ENCODE measurements at regions not wholly inside any gene's neighbourhood (a gene's known extent, or its start where the extent isn't known, plus 50 kb on each side); places are given as distances from the start of the nearest gene placed in this dataset.

- DNase-seq (no peak), ATAC-seq (ENCODE audit: insufficient read depth, low read depth) (no peak)
- Histone ChIP-seq H3K36me3 (ENCODE audit: insufficient read depth, low read length) (no peaks in the 10 kb centered on the region), H3K9ac (ENCODE audit: low read depth, low read length) (no peak overlapping the region), H3K27me3 (ENCODE audit: insufficient read depth, low read length, poor library complexity) (no peaks in the 10 kb centered on the region), H3K9me3 (ENCODE audit: insufficient read depth, low read length, severe bottlenecking) (no peaks in the 10 kb centered on the region), H3K4me3 (ENCODE audit: low read depth in 1 of 2, low read length in 2 of 2) (no peak overlapping the region), H4K20me1 (ENCODE audit: insufficient read depth, low read length) (no peaks in the 10 kb centered on the region), H3K4me1 (ENCODE audit: insufficient read depth, low read length) (no peaks in the 10 kb centered on the region), H2AFZ (ENCODE audit: low read depth, low read length) (no peak overlapping the region), H3K79me2 (ENCODE audit: insufficient read depth, low read length) (no peaks in the 10 kb centered on the region), H3K4me2 (ENCODE audit: insufficient read depth, low read length) (no peak overlapping the region), H3K27ac (ENCODE audit: low read length) (no peak overlapping the region)
- TF ChIP-seq, protein P1, sequence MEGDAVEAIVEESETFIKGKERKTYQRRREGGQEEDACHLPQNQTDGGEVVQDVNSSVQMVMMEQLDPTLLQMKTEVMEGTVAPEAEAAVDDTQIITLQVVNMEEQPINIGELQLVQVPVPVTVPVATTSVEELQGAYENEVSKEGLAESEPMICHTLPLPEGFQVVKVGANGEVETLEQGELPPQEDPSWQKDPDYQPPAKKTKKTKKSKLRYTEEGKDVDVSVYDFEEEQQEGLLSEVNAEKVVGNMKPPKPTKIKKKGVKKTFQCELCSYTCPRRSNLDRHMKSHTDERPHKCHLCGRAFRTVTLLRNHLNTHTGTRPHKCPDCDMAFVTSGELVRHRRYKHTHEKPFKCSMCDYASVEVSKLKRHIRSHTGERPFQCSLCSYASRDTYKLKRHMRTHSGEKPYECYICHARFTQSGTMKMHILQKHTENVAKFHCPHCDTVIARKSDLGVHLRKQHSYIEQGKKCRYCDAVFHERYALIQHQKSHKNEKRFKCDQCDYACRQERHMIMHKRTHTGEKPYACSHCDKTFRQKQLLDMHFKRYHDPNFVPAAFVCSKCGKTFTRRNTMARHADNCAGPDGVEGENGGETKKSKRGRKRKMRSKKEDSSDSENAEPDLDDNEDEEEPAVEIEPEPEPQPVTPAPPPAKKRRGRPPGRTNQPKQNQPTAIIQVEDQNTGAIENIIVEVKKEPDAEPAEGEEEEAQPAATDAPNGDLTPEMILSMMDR (IDR thresholded peaks at IDR 0.05; ENCODE audit: borderline replicate concordance, extremely low read depth, low read length, poor library complexity, severe bottlenecking) = no peak
- no peak for TF ChIP-seq EZH2 (IDR thresholded peaks at IDR 0.05; ENCODE audit: borderline replicate concordance, low read depth, low read length, severe bottlenecking)
Measured at GRCh38 chr19:20334760-20335159, 167.7 kb downstream of the ZNF486 start.

DNA sequence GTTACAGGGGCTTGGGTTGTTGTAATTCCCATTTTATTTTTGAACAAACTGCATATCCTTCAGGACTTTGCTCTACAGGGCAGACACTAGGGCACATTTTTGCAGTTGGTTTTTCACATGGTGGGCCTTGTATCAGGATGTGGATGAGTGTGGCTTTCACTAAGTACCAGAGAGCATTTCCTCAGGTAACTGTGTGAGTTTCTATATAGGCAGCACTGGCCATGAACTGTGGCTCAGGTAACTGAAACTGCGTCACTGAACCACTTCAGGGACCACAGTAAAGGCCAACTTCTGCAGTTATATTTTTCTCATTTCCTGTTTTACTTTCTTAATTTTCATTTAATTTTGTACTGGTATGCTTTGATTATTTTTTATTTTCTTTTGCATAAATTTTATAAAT, 166.5 kb downstream of the ZNF486 start:
- H3K79me2 ChIP-seq (ENCODE audit: insufficient read depth, low read length) = no peaks in the 10 kb centered on the region
- ATAC-seq (ENCODE audit: insufficient read depth, low read depth) = no peak
- TF ChIP-seq EZH2 (IDR thresholded peaks at IDR 0.05; ENCODE audit: borderline replicate concordance, low read depth, low read length, severe bottlenecking) = no peak
- TF ChIP-seq, protein P1 (IDR thresholded peaks at IDR 0.05; ENCODE audit: borderline replicate concordance, extremely low read depth, low read length, poor library complexity, severe bottlenecking) = no peak

DNA sequence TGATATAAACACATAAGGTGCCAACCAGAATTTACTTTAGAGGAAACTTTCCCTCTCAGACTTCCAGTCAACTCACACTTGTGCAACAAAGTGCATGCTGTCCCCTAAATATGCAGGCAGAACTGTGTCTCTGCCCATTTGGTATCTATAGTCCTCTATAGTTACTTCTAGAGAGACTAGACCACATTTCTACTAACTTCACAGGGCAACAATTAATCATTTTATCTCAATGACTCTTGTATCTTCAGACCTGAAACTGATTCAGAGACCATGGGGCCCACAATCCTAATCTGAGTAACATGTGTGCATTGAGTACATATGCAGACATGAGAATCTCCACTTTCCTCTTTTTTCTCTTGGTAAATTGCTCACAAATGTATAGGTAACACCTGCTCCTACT, 158.1 kb downstream of the ZNF486 start:
- DNase-seq = no peak
- no peak for TF ChIP-seq EZH2 (IDR thresholded peaks at IDR 0.05; ENCODE audit: borderline replicate concordance, low read depth, low read length, severe bottlenecking)
- TF ChIP-seq, protein P1 (IDR thresholded peaks at IDR 0.05; ENCODE audit: borderline replicate concordance, extremely low read depth, low read length, poor library complexity, severe bottlenecking) = no peak
- H3K4me3 ChIP-seq (ENCODE audit: low read depth in 1 of 2, low read length in 2 of 2) = no peak overlapping the region
- no peak overlapping the region for H3K9ac ChIP-seq (ENCODE audit: low read depth, low read length)
- ATAC-seq (ENCODE audit: insufficient read depth, low read depth) = no peak
- no peak overlapping the region for H3K4me2 ChIP-seq (ENCODE audit: insufficient read depth, low read length)
- no peaks in the 10 kb centered on the region for H3K27me3 ChIP-seq (ENCODE audit: insufficient read depth, low read length, poor library complexity)
- no peaks in the 10 kb centered on the region for H4K20me1 ChIP-seq (ENCODE audit: insufficient read depth, low read length)
- no peaks in the 10 kb centered on the region for H3K79me2 ChIP-seq (ENCODE audit: insufficient read depth, low read length)
- no peaks in the 10 kb centered on the region for H3K36me3 ChIP-seq (ENCODE audit: insufficient read depth, low read length)
- no peak overlapping the region for H3K27ac ChIP-seq (ENCODE audit: low read length)
- no peak overlapping the region for H2AFZ ChIP-seq (ENCODE audit: low read depth, low read length)
- H3K9me3 ChIP-seq (ENCODE audit: insufficient read depth, low read length, severe bottlenecking) = no peaks in the 10 kb centered on the region
- no peaks in the 10 kb centered on the region for H3K4me1 ChIP-seq (ENCODE audit: insufficient read depth, low read length)

More for the DNA sequence above, 166.5 kb downstream of the ZNF486 start:
- Histone ChIP-seq H4K20me1 (ENCODE audit: insufficient read depth, low read length) (no peaks in the 10 kb centered on the region), H3K9ac (ENCODE audit: low read depth, low read length) (no peak overlapping the region), H3K36me3 (ENCODE audit: insufficient read depth, low read length) (no peaks in the 10 kb centered on the region), H2AFZ (ENCODE audit: low read depth, low read length) (no peak overlapping the region), H3K4me3 (ENCODE audit: low read depth in 1 of 2, low read length in 2 of 2) (no peak overlapping the region), H3K27ac (ENCODE audit: low read length) (no peak overlapping the region), H3K27me3 (ENCODE audit: insufficient read depth, low read length, poor library complexity) (no peaks in the 10 kb centered on the region), H3K4me2 (ENCODE audit: insufficient read depth, low read length) (no peak overlapping the region), H3K9me3 (ENCODE audit: insufficient read depth, low read length, severe bottlenecking) (no peaks in the 10 kb centered on the region), H3K4me1 (ENCODE audit: insufficient read depth, low read length) (no peaks in the 10 kb centered on the region)
- DNase-seq = no peak

Data from DND-41 (cell line).